Stimulated activated CD8-positive, alpha-beta memory T cell treated with anti-CD3 and anti-CD28 coated beads, Interleukin-7, amount 100 ng/mL, for 24 hours (primary cell): ENCODE measurements at regions not wholly inside any gene's neighbourhood (a gene's known extent, or its start where the extent isn't known, plus 50 kb on each side); places are given as distances from the start of the nearest gene placed in this dataset.
"Not testable (repeated sequence)": the region's sequence is repeated elsewhere in the genome, so short reads cannot be mapped to it uniquely, and the experiment has no call there.

Experiments
- DNase-seq: peaks from one replicate; pipeline ENCODE4 v3.0.0-alpha.2; 2020; ENCODE audit warnings: low read depth

- DNase-seq, result no peak
These were observed 359.0 kb upstream of the BOD1L1 start for GRCh38 chr4:13986548-13986947.

GRCh38 chr4:13988353-13989305 lies 361.1 kb upstream of the BOD1L1 start:
- no peak for DNase-seq

- no peak for DNase-seq
These were observed 362.0 kb upstream of the BOD1L1 start for GRCh38 chr4:13989501-13989900.

GRCh38 chr4:13990596-13991589 lies 363.4 kb upstream of the BOD1L1 start:
- DNase-seq, result no peak

- DNase-seq, result no peak
These were observed 364.5 kb upstream of the BOD1L1 start for GRCh38 chr4:13992041-13992440.

GRCh38 chr4:13992975-13993520 lies 365.5 kb upstream of the BOD1L1 start:
- no peak for DNase-seq

GRCh38 chr4:13994016-13994415 lies 366.5 kb upstream of the BOD1L1 start:
- DNase-seq, result no peak

- DNase-seq, result no peak
These were observed 371.4 kb upstream of the BOD1L1 start for GRCh38 chr4:13998850-13999445.

GRCh38 chr4:14000091-14000814 lies 372.7 kb upstream of the BOD1L1 start:
- no peak for DNase-seq

- not testable (repeated sequence) for DNase-seq
These were observed 374.8 kb upstream of the BOD1L1 start for GRCh38 chr4:14002331-14002730.

- DNase-seq, result no peak
These were observed 381.0 kb upstream of the BOD1L1 start for GRCh38 chr4:14008494-14008893.

- DNase-seq, result no peak
These were observed 390.8 kb upstream of the BOD1L1 start for GRCh38 chr4:14018191-14018853.

- DNase-seq, result no peak
These were observed 394.9 kb upstream of the BOD1L1 start for GRCh38 chr4:14022456-14022855.

- DNase-seq, result no peak
These were observed 395.5 kb upstream of the BOD1L1 start for GRCh38 chr4:14023036-14023435.

- DNase-seq, result no peak
These were observed 396.4 kb upstream of the BOD1L1 start for GRCh38 chr4:14023896-14024295.

- DNase-seq, result no peak
These were observed 397.6 kb upstream of the BOD1L1 start for GRCh38 chr4:14025111-14025510.

- DNase-seq, result no peak
These were observed 398.4 kb upstream of the BOD1L1 start for GRCh38 chr4:14025891-14026290.

- DNase-seq, result no peak
These were observed 401.3 kb upstream of the BOD1L1 start for GRCh38 chr4:14028862-14029261.

GRCh38 chr4:14035076-14035475 lies 407.6 kb upstream of the BOD1L1 start:
- DNase-seq, result no peak

- DNase-seq, result no peak
These were observed 415.7 kb upstream of the BOD1L1 start for GRCh38 chr4:14043203-14043602.

GRCh38 chr4:14046642-14047041 lies 419.1 kb upstream of the BOD1L1 start:
- DNase-seq, result no peak
